ENCODE measurements at regions not wholly inside any gene's neighbourhood (a gene's known extent, or its start where the extent isn't known, plus 50 kb on each side); places are given as distances from the start of the nearest gene placed in this dataset.

- TF ChIP-seq CTCF (IDR thresholded peaks at IDR 0.05 in 4 of 5, conservative IDR thresholded peaks at IDR 0.05 in 1 of 5) (no peak), POLR2A (IDR thresholded peaks at IDR 0.05) (no peak)
These were observed 861.7 kb downstream of the QKI start for GRCh38 chr6:164276211-164276610.

Data from gastrocnemius medialis (tissue), 4 donors.